ENCODE measurements at regions not wholly inside any gene's neighbourhood (a gene's known extent, or its start where the extent isn't known, plus 50 kb on each side); places are given as distances from the start of the nearest gene placed in this dataset.
A peak's percentile ranks its signal among the peaks of the same experiment; 100 is the strongest.

- Histone ChIP-seq H3K56ac (replicated peaks; ENCODE audit: insufficient read length, low read depth, low read length) (no peak overlapping the region), H2BK12ac (ENCODE audit: low read depth, low read length) (no peak overlapping the region), H3K4ac (replicated peaks; ENCODE audit: insufficient read length, low read depth, low read length) (no peak overlapping the region), H3K36me3 (ENCODE audit: control insufficient read depth in 2 of 4, insufficient read depth in 4 of 4, low read length in 3 of 4) (no peaks in the 10 kb centered on the region), H3K27ac (ENCODE audit: low read depth, low read length) (no peak overlapping the region), H2BK20ac (ENCODE audit: low read length) (no peak overlapping the region), H3K4me2 (ENCODE audit: insufficient read depth in 1 of 2, low read depth in 2 of 2, low read length in 2 of 2) (no peak overlapping the region), H4K91ac (replicated peaks; ENCODE audit: insufficient read length, low read length) (no peak overlapping the region), H2BK15ac (ENCODE audit: low read length) (no peak overlapping the region), H2AFZ (ENCODE audit: low read length) (0 out of 2 replicates have a peak overlapping the region, but pooled peaks have one; percentile 24), H3K23ac (ENCODE audit: insufficient read length) (no peak overlapping the region), H3K27me3 (replicated peaks in 1 of 4; ENCODE audit: control insufficient read depth in 3 of 4, extremely low read depth in 1 of 4, insufficient read depth in 3 of 4, low read length in 3 of 4) (no peaks in the 10 kb centered on the region), H3K4me1 (replicated peaks in 1 of 4; ENCODE audit: control insufficient read depth in 3 of 4, insufficient read depth in 4 of 4, low read length in 3 of 4) (no peaks in the 10 kb centered on the region), H4K20me1 (replicated peaks in 1 of 2; ENCODE audit: control insufficient read depth in 1 of 2, insufficient read depth in 2 of 2, low read length in 2 of 2) (no peaks in the 10 kb centered on the region), H3K18ac (ENCODE audit: extremely low read depth, low read length) (no peak overlapping the region), H3K79me2 (ENCODE audit: control insufficient read depth in 1 of 2, insufficient read depth in 2 of 2, low read length in 2 of 2) (no peaks in the 10 kb centered on the region), H3K23me2 (ENCODE audit: low read depth, low read length) (no peaks in the 10 kb centered on the region), H3K9me3 (ENCODE audit: insufficient read depth in 2 of 2, low read depth in 1 of 2, low read length in 1 of 2) (peaks cover 4 to 7% of the 10 kb centered on the region in 2 experiments; a peak in 1 of 4 replicates), H2BK5ac (ENCODE audit: low read depth, low read length) (no peak overlapping the region), H2BK120ac (replicated peaks; ENCODE audit: low read depth, low read length) (no peak overlapping the region), H2AK5ac (ENCODE audit: low read depth, low read length) (no peak overlapping the region), H3K9ac (replicated peaks in 1 of 4; ENCODE audit: extremely low read depth in 1 of 4, low read depth in 3 of 4, low read length in 3 of 4) (no peak overlapping the region), H3K14ac (ENCODE audit: insufficient read length) (no peak overlapping the region), H3K79me1 (ENCODE audit: low read depth, low read length) (no peaks in the 10 kb centered on the region), H4K8ac (ENCODE audit: extremely low read depth, insufficient read depth, low read length) (no peak overlapping the region), H3K4me3 (ENCODE audit: extremely low read depth in 1 of 4, insufficient read depth in 2 of 4, low read depth in 3 of 4, low read length in 4 of 4) (no peak overlapping the region), H4K5ac (ENCODE audit: insufficient read length, low read depth, low read length) (no peak overlapping the region)
- TF ChIP-seq CTCF (IDR thresholded peaks at IDR 0.05; ENCODE audit: control extremely low read depth in 1 of 3, insufficient read depth in 1 of 3, low read depth in 1 of 3, low read length in 3 of 3) (no peak), YY1 (IDR thresholded peaks at IDR 0.05; ENCODE audit: low read depth, low read length) (no peak), NRF1 (IDR thresholded peaks at IDR 0.05; ENCODE audit: low read depth, low read length) (no peak)
- FAIRE-seq (no peak), DNase-seq (ENCODE audit: low read depth in 1 of 2, low spot score in 2 of 2) (no peak)
- ChIA-PET CTCF (ENCODE audit: partially characterized antibody) (no interaction called here), POLR2A (ENCODE audit: partially characterized antibody) (no interaction called here)
- 94% methylated on average over 2 of the region's 2 CpGs; no CpG with 5 or more reads in 1 of the 2 experiments for WGBS, 2 experiments (ENCODE audit: extremely low coverage in 1 of 2, insufficient coverage in 1 of 2, insufficient read length in 1 of 2, insufficient replicate concordance in 2 of 2, low coverage in 1 of 2, low lambda C conversion rate in 2 of 2, missing lambda C conversion rate in 1 of 2)
Measured at GRCh38 chr9:79378107-79378506, 193.7 kb upstream of the TLE4 start.
